ENCODE measurements at regions not wholly inside any gene's neighbourhood (a gene's known extent, or its start where the extent isn't known, plus 50 kb on each side); places are given as distances from the start of the nearest gene placed in this dataset.

DNA sequence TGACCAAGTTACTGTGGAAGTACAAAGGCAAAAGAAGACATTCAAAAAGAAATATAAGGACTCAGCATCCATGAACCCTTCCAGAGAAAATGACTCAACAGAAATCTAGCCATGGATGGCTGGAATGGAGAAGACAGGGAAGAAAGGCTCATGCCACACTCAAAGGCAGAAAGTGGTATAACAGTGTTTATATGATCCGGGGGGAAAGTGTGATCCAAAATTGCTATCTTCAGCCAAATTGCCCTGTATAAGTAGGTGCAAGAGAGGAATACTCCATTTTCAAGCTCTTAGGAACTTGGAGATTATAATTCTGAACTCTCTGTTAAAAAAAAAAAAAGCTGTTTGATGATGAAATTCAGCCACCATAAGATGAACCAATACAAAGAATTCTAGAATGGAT is 81.8 kb upstream of the TENM4 start:
- POLR2A ChIA-PET: no interaction called here
- H3K27me3 Mint-ChIP-seq: peaks cover 0 to 8% (median 1%) of the 10 kb centered on the region in 5 donors
- no peaks in the 10 kb centered on the region for H3K36me3 Mint-ChIP-seq
- no peak overlapping the region for H3K27ac Mint-ChIP-seq
- DNase-seq (no peak), ATAC-seq (no peak)
- H3K4me1 Mint-ChIP-seq: no peaks in the 10 kb centered on the region
- H3K9me3 Mint-ChIP-seq: peaks cover 2 to 29% (median 10%) of the 10 kb centered on the region in 9 donors
- H3K4me3 Mint-ChIP-seq: no peak overlapping the region

DNA sequence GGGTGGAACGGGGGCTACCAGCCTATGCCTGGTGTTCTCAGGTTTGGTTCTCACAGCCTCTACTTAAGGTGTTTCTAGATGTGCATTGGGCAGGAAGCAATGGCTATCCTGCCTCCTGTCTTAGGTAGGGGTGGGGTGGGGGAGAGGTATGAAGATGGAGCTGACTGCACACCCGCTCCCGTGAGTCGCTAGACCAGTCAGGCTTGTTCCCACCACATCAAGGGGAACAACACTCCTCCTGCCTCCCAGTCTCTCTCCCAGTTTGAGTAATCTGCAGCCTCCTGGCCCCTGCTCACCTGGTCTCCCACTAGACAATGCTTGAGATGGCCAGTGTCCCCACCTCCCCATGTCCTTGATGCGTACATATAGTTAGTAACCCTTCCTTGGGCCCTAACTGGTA is 79.3 kb upstream of the TENM4 start:
- DNase-seq: no peak
- Mint-ChIP-seq H3K27me3 (peaks cover 1 to 10% (median 5%) of the 10 kb centered on the region in 5 donors), H3K4me3 (no peak overlapping the region), H3K36me3 (no peaks in the 10 kb centered on the region), H3K27ac (no peak overlapping the region), H3K4me1 (no peaks in the 10 kb centered on the region), H3K9me3 (peaks cover 2 to 20% (median 11%) of the 10 kb centered on the region in 9 donors)
- ATAC-seq: no peak
- POLR2A ChIA-PET: no interaction called here

DNA sequence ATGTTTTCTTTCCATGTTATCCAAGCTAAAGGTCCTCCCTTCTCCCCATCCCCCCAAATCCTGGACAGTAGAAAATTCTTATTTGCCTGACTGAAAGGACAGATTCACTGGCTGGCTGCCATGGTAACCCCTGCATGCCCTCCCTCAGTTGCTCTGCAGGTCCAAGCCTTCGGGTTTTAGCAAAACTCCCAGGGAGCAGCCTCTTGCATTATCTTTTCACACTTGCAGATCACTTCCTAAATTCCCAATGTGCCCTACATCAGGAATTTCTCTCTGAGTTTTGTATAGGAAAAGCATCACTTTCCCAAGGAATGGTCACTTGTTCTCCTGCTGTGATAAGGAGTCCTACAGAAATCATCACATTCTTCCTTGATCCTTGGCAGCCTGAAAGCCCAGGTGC is 75.0 kb upstream of the TENM4 start:
- POLR2A ChIA-PET: no interaction called here
- ATAC-seq (no peak), DNase-seq (no peak)
- H3K27me3 Mint-ChIP-seq: peaks cover 1 to 10% (median 7%) of the 10 kb centered on the region in 5 donors
- no peaks in the 10 kb centered on the region for H3K36me3 Mint-ChIP-seq
- no peaks in the 10 kb centered on the region for H3K4me1 Mint-ChIP-seq
- H3K4me3 Mint-ChIP-seq: no peak overlapping the region
- peaks cover 0 to 9% (median 1%) of the 10 kb centered on the region in 9 donors for H3K9me3 Mint-ChIP-seq
- H3K27ac Mint-ChIP-seq: no peak overlapping the region

DNA sequence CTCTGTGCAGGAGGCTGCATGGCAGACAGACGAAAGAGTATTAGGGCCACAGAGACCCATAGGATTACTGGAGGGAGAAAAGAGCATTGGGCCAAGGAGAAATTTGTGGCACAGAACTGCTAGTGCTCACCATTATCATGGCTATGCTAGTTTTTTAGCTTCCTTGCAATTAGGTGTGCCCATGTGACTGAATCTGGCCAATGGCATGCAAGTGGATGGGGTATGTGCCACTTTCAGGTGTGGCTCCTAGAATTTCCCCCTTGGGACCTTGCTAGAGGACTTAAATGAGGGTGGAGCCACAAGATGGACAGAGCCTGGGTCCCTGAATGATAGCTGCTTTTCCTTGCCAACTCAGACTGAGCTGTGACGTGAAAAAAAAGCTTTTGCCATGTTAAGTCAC is 73.9 kb upstream of the TENM4 start:
- no peaks in the 10 kb centered on the region for H3K36me3 Mint-ChIP-seq
- peaks cover 0 to 13% (median 6%) of the 10 kb centered on the region in 5 donors for H3K27me3 Mint-ChIP-seq
- H3K9me3 Mint-ChIP-seq: peaks cover 0 to 5% (median 0%) of the 10 kb centered on the region in 9 donors
- no peak overlapping the region for H3K4me3 Mint-ChIP-seq
- no peak for ATAC-seq
- H3K4me1 Mint-ChIP-seq: no peaks in the 10 kb centered on the region
- POLR2A ChIA-PET: no interaction called here
- no peak for DNase-seq
- no peak overlapping the region for H3K27ac Mint-ChIP-seq

DNA sequence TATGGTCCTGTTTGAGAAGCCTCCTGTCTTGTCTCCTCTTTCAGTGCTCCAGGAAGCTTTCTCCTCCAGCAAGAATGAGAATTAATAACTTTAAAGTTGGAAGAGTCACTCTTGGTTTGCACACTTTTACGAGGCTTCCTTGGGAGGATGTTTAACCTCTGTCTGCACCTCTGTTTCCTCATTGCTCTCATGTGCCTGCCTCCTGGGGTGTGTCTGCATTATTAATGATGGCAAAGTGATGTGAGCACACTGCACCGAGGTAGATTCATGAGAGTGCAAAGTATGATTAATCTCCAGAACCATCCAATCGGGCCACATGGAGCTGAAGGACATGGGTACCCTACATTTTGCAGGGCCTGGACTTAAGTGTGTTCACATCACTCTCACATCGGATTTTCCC is 73.5 kb upstream of the TENM4 start:
- Mint-ChIP-seq H3K4me3 (no peak overlapping the region), H3K4me1 (no peaks in the 10 kb centered on the region), H3K27ac (no peak overlapping the region), H3K9me3 (peaks cover 0 to 5% (median 0%) of the 10 kb centered on the region in 9 donors), H3K27me3 (peaks cover 0 to 17% (median 7%) of the 10 kb centered on the region in 5 donors), H3K36me3 (no peaks in the 10 kb centered on the region)
- POLR2A ChIA-PET: no interaction called here
- DNase-seq: no peak
- ATAC-seq: no peak

DNA sequence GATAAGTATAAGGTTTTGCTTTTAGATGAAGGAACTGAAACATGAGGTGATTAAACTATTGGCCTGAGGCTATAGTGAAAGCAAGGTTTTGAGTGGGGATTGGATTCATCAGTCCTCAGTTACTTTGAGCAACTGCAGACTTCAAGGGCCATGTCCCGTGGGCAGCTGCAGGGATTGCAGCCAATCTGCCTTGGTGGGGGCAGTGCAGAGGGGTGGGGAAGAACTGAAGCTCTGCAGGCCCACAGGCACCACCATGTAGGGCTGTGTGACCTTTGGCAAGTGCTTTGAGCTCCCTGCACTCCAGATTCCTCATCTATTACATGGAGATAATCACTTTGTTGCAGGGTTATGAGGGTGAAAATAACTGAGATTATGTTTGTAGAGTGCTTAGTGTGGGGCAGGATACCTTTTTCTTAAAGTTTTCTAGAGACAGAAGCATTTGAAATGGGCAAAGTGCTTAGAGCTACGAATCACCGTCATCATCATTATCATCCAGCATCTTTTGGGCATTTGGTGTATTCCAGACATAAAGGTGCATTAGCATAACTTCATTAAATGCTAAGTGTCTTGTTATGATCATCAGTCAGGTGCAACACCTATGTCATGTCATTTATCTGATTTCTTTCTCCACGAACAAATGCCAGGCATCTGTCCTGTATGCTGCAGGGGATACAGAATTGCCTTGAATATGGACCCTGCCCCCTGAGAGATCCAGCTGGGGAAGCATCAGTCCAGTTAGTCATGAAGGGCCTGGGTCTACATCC is 72.1 kb upstream of the TENM4 start:
- DNase-seq (no peak), ATAC-seq (no peak)
- Mint-ChIP-seq H3K9me3 (peaks cover 0 to 5% (median 0%) of the 10 kb centered on the region in 9 donors), H3K4me3 (no peak overlapping the region), H3K27me3 (peaks cover 0 to 29% (median 6%) of the 10 kb centered on the region in 5 donors), H3K36me3 (no peaks in the 10 kb centered on the region), H3K27ac (no peak overlapping the region), H3K4me1 (no peaks in the 10 kb centered on the region)
- POLR2A ChIA-PET: no interaction called here

DNA sequence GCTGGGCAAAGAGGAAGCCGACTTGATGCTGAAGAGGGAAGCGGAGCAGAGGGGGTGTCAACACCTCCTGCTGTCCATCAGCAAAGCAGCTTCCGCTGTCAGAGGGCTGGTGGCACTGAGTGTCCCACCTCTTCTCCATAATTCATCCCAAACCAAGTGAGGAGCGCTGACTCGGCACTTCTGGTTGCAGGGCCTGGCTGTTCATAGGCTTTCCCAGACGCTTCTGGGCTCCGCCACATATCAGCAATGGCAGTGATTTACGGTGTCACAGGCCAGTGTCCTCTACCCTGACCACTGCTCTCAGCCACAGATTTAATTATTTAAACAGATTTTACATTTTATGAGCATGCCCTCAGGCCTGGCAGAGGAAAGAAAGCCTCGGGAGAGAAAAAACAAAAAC is 70.1 kb upstream of the TENM4 start:
- ATAC-seq (no peak), DNase-seq (no peak)
- H3K36me3 Mint-ChIP-seq: no peaks in the 10 kb centered on the region
- H3K9me3 Mint-ChIP-seq: peaks cover 0 to 3% (median 0%) of the 10 kb centered on the region in 9 donors
- no peaks in the 10 kb centered on the region for H3K4me1 Mint-ChIP-seq
- no peak overlapping the region for H3K4me3 Mint-ChIP-seq
- no peak overlapping the region for H3K27ac Mint-ChIP-seq
- peaks cover 0 to 39% (median 7%) of the 10 kb centered on the region in 5 donors for H3K27me3 Mint-ChIP-seq
- POLR2A ChIA-PET: no interaction called here

DNA sequence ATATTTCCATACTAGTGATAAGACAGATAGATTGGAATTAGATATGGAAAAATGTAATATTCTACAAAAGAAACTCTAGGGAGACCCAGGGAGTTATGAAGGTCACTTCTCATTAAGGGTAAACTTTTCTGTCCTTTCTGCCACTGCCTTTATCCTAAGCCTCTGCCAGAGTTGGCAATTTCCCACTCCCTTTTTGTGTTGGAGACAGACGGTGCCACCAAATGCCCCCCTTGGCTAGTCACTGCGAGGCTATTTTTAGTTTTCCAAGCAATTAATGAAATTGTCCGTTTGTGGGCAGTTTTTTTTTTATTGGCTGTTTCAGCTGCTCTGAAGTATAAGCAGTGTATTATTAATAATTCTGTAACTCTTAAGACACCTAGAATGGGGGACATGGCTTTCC is 67.6 kb upstream of the TENM4 start:
- ATAC-seq (no peak), DNase-seq (no peak)
- Mint-ChIP-seq H3K4me1 (no peaks in the 10 kb centered on the region), H3K9me3 (peaks cover 0 to 5% (median 0%) of the 10 kb centered on the region in 9 donors), H3K4me3 (no peak overlapping the region), H3K27ac (no peak overlapping the region), H3K27me3 (peaks cover 0 to 35% (median 4%) of the 10 kb centered on the region in 5 donors), H3K36me3 (no peaks in the 10 kb centered on the region)
- POLR2A ChIA-PET: no interaction called here

DNA sequence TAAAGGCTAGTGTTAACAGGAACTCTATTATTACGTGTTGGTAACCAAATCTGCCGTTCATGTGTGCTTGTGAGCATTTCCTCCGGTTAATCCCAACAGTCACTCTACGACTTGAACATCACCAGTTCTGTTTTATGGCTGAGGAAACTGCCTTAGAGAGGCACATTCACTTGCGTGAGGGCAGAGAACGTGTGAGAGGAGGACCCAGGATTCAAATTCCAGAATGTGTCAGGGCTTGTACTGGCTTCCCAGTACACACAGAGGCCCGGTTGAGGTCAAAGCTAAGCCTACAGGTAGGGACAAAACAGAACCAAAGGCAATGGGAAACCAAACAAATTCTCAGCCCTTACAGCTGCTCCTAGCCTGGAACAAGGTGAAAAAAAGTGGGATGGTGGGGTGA is 66.9 kb upstream of the TENM4 start:
- DNase-seq: no peak
- no peak overlapping the region for H3K4me3 Mint-ChIP-seq
- ATAC-seq: no peak
- H3K27me3 Mint-ChIP-seq: peaks cover 0 to 35% (median 4%) of the 10 kb centered on the region in 5 donors
- H3K9me3 Mint-ChIP-seq: peaks cover 0 to 5% (median 0%) of the 10 kb centered on the region in 9 donors
- no peak overlapping the region for H3K27ac Mint-ChIP-seq
- no peaks in the 10 kb centered on the region for H3K4me1 Mint-ChIP-seq
- H3K36me3 Mint-ChIP-seq: no peaks in the 10 kb centered on the region
- POLR2A ChIA-PET: no interaction called here

DNA sequence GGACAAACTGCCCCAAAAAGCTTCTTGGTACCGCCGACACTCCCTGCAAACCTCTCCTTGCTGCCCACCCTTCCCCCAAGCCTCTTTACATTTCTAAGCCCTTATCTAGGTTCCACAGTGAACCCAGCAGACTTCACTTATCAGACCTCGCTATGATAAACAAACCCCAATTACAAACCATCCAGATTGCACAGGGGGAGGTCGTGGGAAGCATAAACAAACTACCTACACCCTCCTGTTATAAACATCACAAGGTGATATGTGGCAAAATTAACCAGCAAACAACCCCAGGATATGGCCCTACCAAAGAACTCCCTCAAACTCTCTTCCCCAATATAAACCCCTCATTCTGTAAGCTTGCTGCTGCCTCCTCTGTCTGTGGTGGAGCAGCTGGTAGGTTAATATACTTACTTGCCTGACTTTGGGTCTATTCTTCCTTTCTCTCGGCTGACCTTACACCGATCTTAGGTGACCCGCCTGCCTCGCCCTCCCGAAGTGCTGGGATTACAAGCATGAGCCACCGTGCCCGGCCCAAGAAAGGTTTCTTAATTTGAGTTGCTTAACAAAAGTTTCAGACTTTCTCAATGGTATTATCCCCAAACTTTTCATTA is 66.0 kb upstream of the TENM4 start:
- H3K9me3 Mint-ChIP-seq: peaks cover 0 to 5% (median 0%) of the 10 kb centered on the region in 9 donors
- no peak overlapping the region for H3K27ac Mint-ChIP-seq
- no peak overlapping the region for H3K4me3 Mint-ChIP-seq
- POLR2A ChIA-PET: no interaction called here
- no peaks in the 10 kb centered on the region for H3K4me1 Mint-ChIP-seq
- DNase-seq (no peak), ATAC-seq (no peak)
- H3K27me3 Mint-ChIP-seq: peaks cover 0 to 35% (median 6%) of the 10 kb centered on the region in 5 donors
- no peaks in the 10 kb centered on the region for H3K36me3 Mint-ChIP-seq

DNA sequence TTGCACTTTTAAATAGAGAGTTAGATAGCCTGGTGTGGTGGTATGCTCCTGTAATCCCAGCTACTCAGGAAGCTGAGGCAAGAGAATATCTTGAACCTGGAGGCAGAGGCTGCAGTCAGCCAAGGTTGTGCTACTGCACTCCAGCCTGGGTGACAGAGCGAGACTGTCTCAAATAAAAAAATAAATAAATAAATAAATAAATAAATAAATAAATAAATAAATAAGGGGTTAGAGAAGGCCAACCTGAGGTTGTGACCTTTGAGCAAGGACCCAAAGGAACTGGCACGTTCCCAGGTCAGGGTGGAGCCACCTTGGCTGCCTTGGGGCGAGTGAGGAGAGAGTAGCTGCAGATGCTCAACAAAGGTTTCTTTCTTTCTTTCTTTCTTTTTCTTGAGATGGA is 65.3 kb upstream of the TENM4 start:
- H3K27ac Mint-ChIP-seq: no peak overlapping the region
- no peak overlapping the region for H3K4me3 Mint-ChIP-seq
- no peaks in the 10 kb centered on the region for H3K36me3 Mint-ChIP-seq
- POLR2A ChIA-PET: no interaction called here
- peaks cover 0 to 5% (median 0%) of the 10 kb centered on the region in 9 donors for H3K9me3 Mint-ChIP-seq
- ATAC-seq (no peak), DNase-seq (no peak)
- peaks cover 0 to 35% (median 6%) of the 10 kb centered on the region in 5 donors for H3K27me3 Mint-ChIP-seq
- no peaks in the 10 kb centered on the region for H3K4me1 Mint-ChIP-seq

DNA sequence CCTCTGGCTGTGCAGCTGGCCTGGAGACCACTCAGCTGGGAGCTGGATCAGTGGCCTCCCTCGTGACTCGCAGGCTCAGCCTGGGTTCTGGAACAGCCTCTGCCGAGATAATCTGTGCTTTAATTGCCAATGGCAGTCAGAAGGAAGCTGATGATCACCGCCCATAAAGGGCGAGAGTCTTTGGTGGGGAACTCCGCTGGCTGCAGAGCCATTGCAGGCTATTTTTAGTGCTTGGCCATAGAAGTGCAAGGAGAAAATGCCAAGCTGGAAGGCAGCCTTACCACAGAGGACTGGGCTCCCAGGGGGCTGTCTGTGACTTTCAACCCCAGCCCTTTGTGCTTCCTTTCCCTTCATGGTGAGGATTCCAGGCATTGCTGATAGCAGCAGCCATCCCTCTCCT is 62.2 kb upstream of the TENM4 start:
- no peak for ATAC-seq
- DNase-seq: no peak
- POLR2A ChIA-PET: no interaction called here
- Mint-ChIP-seq H3K4me3 (no peak overlapping the region), H3K27ac (no peak overlapping the region), H3K9me3 (peaks cover 0 to 9% (median 3%) of the 10 kb centered on the region in 9 donors), H3K27me3 (peaks cover 0 to 17% (median 6%) of the 10 kb centered on the region in 5 donors), H3K4me1 (no peaks in the 10 kb centered on the region), H3K36me3 (no peaks in the 10 kb centered on the region)

DNA sequence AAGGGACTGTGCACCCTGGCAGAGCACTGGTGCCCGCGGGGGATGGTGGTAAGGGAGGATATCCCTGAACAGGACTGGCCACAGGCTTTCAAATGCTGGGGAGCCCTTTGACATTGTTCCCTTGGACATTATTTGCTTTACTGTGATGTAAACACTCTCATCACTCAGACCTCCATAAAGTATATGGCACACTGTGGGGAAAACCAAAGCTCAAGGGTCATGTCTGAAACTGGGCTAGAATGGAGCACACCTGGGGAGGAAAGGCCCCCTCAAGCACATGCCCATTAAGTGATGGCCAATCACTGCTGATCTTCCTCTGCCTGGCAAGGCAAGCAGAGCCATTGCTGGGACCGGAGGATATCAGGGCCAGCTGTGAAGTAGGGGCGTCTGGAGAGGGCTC is 60.9 kb upstream of the TENM4 start:
- H3K4me3 Mint-ChIP-seq: no peak overlapping the region
- H3K4me1 Mint-ChIP-seq: no peaks in the 10 kb centered on the region
- POLR2A ChIA-PET: no interaction called here
- peaks cover 0 to 13% (median 5%) of the 10 kb centered on the region in 9 donors for H3K9me3 Mint-ChIP-seq
- DNase-seq (no peak), ATAC-seq (no peak)
- no peaks in the 10 kb centered on the region for H3K36me3 Mint-ChIP-seq
- H3K27me3 Mint-ChIP-seq: peaks cover 0 to 4% (median 3%) of the 10 kb centered on the region in 5 donors
- no peak overlapping the region for H3K27ac Mint-ChIP-seq
